GM12875 (cell line): ENCODE measurements at regions not wholly inside any gene's neighbourhood (a gene's known extent, or its start where the extent isn't known, plus 50 kb on each side); places are given as distances from the start of the nearest gene placed in this dataset.

Experiments used
- H3K4me3 ChIP-seq: one replicate; pipeline ENCODE4 v1.5.1; 2011; ENCODE audit warnings: low read depth, low read length, control low read depth
- TF ChIP-seq, protein P1 (sequence below): IDR thresholded peaks from 2 replicates; pipeline ENCODE4 v1.5.1; 2011; ENCODE audit warnings: low read depth, mild to moderate bottlenecking, control low read depth, inconsistent platforms, low read length, moderate library complexity, borderline replicate concordance; ENCODE audit not compliant: insufficient read depth

DNA sequence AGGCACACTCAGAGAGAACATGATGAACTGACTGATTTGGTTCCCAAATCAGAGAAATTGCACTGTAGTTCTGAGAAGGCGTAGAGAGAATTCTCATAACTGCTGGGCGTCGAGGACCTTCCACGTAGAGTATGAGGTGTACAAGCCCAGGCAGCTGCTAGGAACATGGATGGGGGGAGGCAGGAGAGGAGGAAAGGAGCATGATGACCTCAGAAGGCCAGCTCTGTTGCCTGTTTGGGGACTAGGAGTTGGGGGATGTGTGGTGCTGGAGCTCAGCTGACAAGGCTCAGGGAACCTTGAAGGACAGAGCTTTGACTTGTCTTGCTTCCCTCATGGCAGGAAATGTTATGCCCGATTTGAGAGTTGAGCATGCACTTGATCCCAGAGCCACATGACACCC, 485.4 kb downstream of the IRX1 start:
- TF ChIP-seq, protein P1, sequence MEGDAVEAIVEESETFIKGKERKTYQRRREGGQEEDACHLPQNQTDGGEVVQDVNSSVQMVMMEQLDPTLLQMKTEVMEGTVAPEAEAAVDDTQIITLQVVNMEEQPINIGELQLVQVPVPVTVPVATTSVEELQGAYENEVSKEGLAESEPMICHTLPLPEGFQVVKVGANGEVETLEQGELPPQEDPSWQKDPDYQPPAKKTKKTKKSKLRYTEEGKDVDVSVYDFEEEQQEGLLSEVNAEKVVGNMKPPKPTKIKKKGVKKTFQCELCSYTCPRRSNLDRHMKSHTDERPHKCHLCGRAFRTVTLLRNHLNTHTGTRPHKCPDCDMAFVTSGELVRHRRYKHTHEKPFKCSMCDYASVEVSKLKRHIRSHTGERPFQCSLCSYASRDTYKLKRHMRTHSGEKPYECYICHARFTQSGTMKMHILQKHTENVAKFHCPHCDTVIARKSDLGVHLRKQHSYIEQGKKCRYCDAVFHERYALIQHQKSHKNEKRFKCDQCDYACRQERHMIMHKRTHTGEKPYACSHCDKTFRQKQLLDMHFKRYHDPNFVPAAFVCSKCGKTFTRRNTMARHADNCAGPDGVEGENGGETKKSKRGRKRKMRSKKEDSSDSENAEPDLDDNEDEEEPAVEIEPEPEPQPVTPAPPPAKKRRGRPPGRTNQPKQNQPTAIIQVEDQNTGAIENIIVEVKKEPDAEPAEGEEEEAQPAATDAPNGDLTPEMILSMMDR, result no peak
- no peak overlapping the region for H3K4me3 ChIP-seq

DNA sequence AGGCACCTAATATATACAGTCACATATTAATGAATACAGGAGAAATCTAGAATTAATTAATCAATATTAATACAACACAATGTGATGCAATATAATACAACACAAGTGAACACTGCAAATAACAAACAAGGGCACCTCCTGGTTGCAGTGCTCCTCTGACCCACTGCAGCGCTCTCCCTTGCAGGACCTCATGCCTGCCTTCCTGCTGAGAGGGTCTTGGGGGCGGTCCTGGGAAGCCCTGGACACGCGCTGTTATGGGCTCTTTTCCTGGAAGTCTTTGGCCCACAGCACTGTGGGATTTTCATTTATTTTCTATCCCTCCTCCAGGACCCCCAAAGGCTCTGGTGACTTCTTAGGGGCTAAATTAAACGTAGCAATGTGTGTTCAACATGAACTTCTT, 485.8 kb downstream of the IRX1 start:
- TF ChIP-seq, protein P1, result no peak
- no peak overlapping the region for H3K4me3 ChIP-seq

DNA sequence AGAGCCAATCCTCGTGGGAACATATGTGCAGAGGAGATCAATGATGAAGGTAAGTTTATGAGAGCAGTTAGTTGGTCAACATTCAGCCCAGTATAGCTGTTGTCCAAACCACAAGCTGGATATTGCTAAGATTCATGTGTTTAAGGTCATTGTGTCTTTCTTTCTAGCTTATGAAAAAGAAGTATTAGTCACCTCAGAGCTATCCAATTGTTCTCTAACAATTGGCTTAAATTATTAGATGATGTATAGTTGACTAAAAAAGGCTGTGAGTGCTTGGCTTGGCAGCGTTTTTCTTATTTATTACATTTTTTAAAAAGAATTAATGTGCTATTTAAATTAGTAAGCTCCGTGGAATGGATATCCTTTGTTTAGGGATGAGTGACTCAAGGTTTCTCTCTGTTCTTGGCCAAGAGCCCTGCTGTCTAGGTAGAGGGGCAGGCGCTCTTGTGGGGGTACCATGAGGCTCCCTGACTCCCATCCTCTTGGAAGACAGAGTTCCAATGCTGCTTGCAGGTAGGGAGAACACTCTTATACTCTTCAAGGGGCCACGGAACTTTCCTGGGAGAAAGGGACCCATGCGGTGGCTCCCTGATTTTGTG, 487.4 kb downstream of the IRX1 start:
- no peak overlapping the region for H3K4me3 ChIP-seq

DNA sequence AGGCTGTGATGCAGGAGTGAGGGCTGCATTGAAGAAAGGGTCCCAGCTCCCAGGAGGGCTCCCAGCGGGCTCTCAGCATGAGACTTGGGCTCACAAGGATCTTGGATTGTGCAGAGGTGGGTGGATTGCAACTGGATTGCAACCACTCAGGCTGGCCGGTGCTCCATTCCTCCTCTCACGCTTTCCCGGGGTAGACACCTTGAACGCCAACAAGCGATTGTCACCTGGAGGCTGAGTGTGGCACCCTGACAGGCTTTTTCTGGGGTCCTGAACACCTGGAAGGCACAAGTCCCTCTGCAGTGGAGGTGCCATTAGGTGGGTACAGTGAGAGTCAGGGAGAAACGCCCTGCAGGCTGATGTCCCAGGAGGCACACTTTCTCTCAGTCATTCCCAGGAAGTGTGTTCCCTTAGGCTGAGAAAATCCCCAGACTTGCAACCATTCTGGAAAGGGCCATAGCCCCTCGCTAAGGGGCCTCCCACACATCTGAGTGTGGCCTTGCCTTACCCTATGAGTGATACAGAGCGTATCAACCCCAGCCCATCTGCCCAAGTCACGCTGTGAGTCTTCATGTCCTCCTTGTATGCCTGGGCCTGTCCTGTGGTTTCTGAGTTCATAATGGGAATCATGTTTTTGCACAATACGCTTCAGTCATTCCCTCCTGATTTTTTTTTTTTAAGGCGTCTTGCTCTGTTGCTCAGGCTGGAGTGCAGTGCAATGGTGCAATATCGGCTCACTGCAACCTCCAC, 488.1 kb downstream of the IRX1 start:
- TF ChIP-seq, protein P1, result no peak
- H3K4me3 ChIP-seq, result no peak overlapping the region

More for the DNA sequence above, 487.4 kb downstream of the IRX1 start:
- TF ChIP-seq, protein P1, result no peak

DNA sequence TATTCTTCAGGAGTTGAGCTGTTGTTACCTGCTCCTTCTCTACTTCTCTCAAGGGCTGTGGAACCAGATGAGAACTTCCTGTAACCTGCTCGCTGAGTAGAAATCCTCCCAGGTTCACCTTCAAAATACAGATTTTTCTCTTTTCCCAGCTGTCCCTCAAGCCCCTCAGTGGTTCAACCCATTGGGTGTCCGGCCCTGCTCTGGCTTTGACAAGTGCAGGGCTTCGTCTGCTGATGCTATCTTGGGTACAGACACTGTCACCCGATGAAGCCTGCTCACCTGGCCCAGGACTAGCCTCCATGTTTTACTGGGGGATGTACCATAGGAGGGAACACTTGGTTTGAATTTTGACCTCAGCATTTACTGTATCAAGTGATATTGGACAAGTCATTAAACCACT, 490.4 kb downstream of the IRX1 start:
- TF ChIP-seq, protein P1, result no peak
- no peak overlapping the region for H3K4me3 ChIP-seq

DNA sequence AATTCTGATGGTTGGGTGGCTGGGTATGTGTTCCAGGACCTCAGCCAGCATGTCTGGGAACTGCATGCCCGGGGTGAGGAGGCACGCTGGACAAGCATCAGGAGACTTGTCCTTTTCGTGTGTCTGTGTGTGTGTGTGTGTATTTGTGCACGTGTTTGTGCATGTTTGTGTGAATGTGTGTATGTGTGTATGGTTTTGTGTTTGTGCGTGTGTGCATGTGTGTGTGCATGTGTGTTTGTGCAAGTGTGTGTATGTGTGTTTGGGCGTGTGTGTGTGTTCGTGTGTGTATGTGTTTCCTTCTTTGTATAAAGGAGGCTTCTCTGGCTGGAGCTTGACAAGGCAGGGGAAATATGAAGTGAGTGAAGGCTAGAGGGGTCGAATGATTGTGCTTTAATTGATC, 491.5 kb downstream of the IRX1 start:
- TF ChIP-seq, protein P1, result no peak
- H3K4me3 ChIP-seq, result no peak overlapping the region

DNA sequence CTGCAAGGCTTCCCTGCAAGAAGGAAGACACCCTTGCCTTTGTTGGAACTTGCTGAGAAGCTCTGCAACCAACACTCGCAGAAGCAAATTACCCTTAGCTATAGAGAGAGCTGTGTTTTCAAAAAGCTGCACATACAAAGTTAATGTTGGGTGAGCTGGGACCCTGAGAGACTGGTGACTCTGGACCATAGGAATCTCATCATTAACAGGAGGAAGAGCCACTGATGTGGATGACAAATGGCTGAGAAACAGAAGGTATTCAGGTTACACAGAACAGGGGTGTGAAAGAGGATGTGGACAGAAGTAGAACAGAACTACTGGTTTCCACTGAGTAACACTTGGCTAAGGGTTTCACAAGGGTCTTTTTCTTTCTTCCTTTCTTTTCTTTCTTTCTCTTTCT, 493.5 kb downstream of the IRX1 start:
- TF ChIP-seq, protein P1, result no peak
- H3K4me3 ChIP-seq, result no peak overlapping the region
